SH-SY5Y (cell line): ENCODE measurements at regions not wholly inside any gene's neighbourhood (a gene's known extent, or its start where the extent isn't known, plus 50 kb on each side); places are given as distances from the start of the nearest gene placed in this dataset.

Source experiments
- GATA2 ChIP-seq: IDR thresholded peaks from 2 replicates; pipeline ENCODE4 v1.6.1; 2011; ENCODE audit warnings: mild to moderate bottlenecking, low read depth, low read length
- GATA3 ChIP-seq: IDR thresholded peaks from 2 replicates; pipeline ENCODE4 v1.6.1; 2011; ENCODE audit warnings: low read depth, mild to moderate bottlenecking, low read length, moderate library complexity

GRCh38 chr20:58004146-58004545 lies 224.3 kb downstream of the ANKRD60 start:
- no peak for TF ChIP-seq GATA3
- TF ChIP-seq GATA2, result no peak
